ENCODE measurements at regions not wholly inside any gene's neighbourhood (a gene's known extent, or its start where the extent isn't known, plus 50 kb on each side); places are given as distances from the start of the nearest gene placed in this dataset.

DNA sequence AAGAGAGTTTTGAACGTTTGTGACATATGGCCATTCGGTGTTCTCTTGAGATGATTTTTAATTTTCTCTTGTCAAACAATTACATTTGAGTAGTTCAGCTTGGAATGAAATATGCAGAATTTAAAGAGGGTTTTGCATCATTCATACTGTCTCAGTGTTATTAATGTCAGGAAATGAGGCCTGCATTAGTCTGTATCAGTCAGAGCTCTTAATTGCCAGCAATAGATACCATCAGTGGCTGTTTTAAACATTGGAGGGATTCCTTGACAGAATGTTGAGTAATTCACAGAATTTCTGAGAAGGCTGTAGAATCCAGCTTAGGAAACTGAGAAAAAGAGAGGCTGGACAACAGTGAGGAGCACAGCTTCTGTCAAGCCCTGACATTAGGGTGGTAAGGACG lies 722.0 kb downstream of the NR2F2 start (continued):
- TF ChIP-seq AEBP2 (tag by site-specific recombination; IDR thresholded peaks at IDR 0.05; ENCODE audit: borderline replicate concordance): no peak
- no peak for TF ChIP-seq ZNF132 (tag by site-specific recombination; IDR thresholded peaks at IDR 0.05; ENCODE audit: borderline replicate concordance)
- no peak for TF ChIP-seq WT1 (tag by site-specific recombination; IDR thresholded peaks at IDR 0.05)
- TF ChIP-seq ZNF521 (tag by site-specific recombination; IDR thresholded peaks at IDR 0.05): no peak
- no peak for TF ChIP-seq PATZ1 (tag by site-specific recombination; IDR thresholded peaks at IDR 0.05)
- TF ChIP-seq GFI1B (tag by site-specific recombination; IDR thresholded peaks at IDR 0.05): no peak

- H3K36me3 ChIP-seq (ENCODE audit: control insufficient read depth in 2 of 2, insufficient read depth in 1 of 2, low read length in 2 of 2): no peaks in the 10 kb centered on the region
- no peak overlapping the region for H3K27ac ChIP-seq (ENCODE audit: extremely low read depth, low read depth, low read length)
- H3K4me3 ChIP-seq (ENCODE audit: low read depth, low read length): no peak overlapping the region
- no peak for TF ChIP-seq HOXC10 (CRISPR knock-in tag; IDR thresholded peaks at IDR 0.05)
- CTCF ChIA-PET: interaction anchor here (0.6 kb wide), 3 partner anchors 15 to 1724 kb away, joined by 3 to 4 read pairs (median 3); no protein-coding TSS in a partner anchor
- no peaks in the 10 kb centered on the region for H3K9me3 ChIP-seq (ENCODE audit: control insufficient read depth, insufficient read depth, low read depth, low read length)
- no peaks in the 10 kb centered on the region for H3K4me1 ChIP-seq (ENCODE audit: control insufficient read depth, insufficient read depth, low read length)
- POLR2A ChIA-PET: no interaction called here
Measured at GRCh38 chr15:97053635-97054034, 723.1 kb downstream of the NR2F2 start.

GRCh38 chr15:97057503-97057902 lies 727.0 kb downstream of the NR2F2 start:
- H3K4me1 ChIP-seq (ENCODE audit: control insufficient read depth, insufficient read depth, low read length): no peaks in the 10 kb centered on the region
- no peak overlapping the region for H3K27ac ChIP-seq (ENCODE audit: extremely low read depth, low read depth, low read length)
- ChIA-PET CTCF (no interaction called here), POLR2A (no interaction called here)
- H3K4me3 ChIP-seq (ENCODE audit: low read depth, low read length): no peak overlapping the region
- TF ChIP-seq, protein P1, sequence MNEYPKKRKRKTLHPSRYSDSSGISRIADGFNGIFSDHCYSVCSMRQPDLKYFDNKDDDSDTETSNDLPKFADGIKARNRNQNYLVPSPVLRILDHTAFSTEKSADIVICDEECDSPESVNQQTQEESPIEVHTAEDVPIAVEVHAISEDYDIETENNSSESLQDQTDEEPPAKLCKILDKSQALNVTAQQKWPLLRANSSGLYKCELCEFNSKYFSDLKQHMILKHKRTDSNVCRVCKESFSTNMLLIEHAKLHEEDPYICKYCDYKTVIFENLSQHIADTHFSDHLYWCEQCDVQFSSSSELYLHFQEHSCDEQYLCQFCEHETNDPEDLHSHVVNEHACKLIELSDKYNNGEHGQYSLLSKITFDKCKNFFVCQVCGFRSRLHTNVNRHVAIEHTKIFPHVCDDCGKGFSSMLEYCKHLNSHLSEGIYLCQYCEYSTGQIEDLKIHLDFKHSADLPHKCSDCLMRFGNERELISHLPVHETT (tag by site-specific recombination; IDR thresholded peaks at IDR 0.05): no peak
- no peak for TF ChIP-seq ZNF140 (tag by site-specific recombination; IDR thresholded peaks at IDR 0.05)
- TF ChIP-seq ZNF677 (tag by site-specific recombination; IDR thresholded peaks at IDR 0.05): no peak
- TF ChIP-seq ZNF501 (tag by site-specific recombination; IDR thresholded peaks at IDR 0.05): no peak
- no peaks in the 10 kb centered on the region for H3K36me3 ChIP-seq (ENCODE audit: control insufficient read depth in 2 of 2, insufficient read depth in 1 of 2, low read length in 2 of 2)
- H3K9me3 ChIP-seq (ENCODE audit: control insufficient read depth, insufficient read depth, low read depth, low read length): no peaks in the 10 kb centered on the region

DNA sequence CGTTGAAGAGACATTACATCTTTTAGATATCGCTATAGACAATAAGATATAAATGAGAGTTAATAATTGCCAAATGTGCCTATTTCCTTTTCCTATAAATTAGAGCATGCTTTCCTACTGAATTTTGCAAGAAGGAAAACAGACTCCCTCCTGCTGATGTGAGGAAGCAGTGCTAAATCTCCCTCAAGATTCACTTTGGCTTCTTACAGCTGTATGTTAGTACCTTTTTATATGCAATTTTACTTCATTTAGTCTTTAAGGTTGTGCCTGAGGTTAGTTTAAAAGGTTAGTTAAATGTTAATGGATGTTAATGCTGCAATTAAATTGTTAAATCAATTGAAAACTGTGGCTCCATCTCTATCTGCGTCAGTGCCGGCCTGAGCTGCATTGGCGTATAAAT lies 728.8 kb downstream of the NR2F2 start:
- CTCF ChIA-PET: no interaction called here
- Histone ChIP-seq H3K36me3 (ENCODE audit: control insufficient read depth in 2 of 2, insufficient read depth in 1 of 2, low read length in 2 of 2) (no peaks in the 10 kb centered on the region), H3K4me1 (ENCODE audit: control insufficient read depth, insufficient read depth, low read length) (no peaks in the 10 kb centered on the region), H3K4me3 (ENCODE audit: low read depth, low read length) (no peak overlapping the region), H3K27ac (ENCODE audit: extremely low read depth, low read depth, low read length) (no peak overlapping the region), H3K9me3 (ENCODE audit: control insufficient read depth, insufficient read depth, low read depth, low read length) (no peaks in the 10 kb centered on the region)
- no peak for TF ChIP-seq PRDM4 (tag by site-specific recombination; IDR thresholded peaks at IDR 0.05)
- no peak for TF ChIP-seq ZNF175 (tag by site-specific recombination; IDR thresholded peaks at IDR 0.05)
- TF ChIP-seq AEBP2 (tag by site-specific recombination; IDR thresholded peaks at IDR 0.05; ENCODE audit: borderline replicate concordance): no peak
- no peak for TF ChIP-seq WT1 (tag by site-specific recombination; IDR thresholded peaks at IDR 0.05)
- no peak for TF ChIP-seq ZNF416 (tag by site-specific recombination; IDR thresholded peaks at IDR 0.05)
- no peak for TF ChIP-seq YY2 (tag by site-specific recombination; IDR thresholded peaks at IDR 0.05)
- POLR2A ChIA-PET: no interaction called here

Data from HEK293 (cell line).